GM21381 (cell line): ENCODE measurements at regions not wholly inside any gene's neighbourhood (a gene's known extent, or its start where the extent isn't known, plus 50 kb on each side); places are given as distances from the start of the nearest gene placed in this dataset.

ENCODE experiments used
- ATAC-seq: cut with Tn5 transposase; IDR thresholded peaks from one replicate; pipeline ENCODE4 v1.9.1; 2021; ENCODE audit warnings: mild to moderate bottlenecking, moderate library complexity; ENCODE audit not compliant: unreplicated experiment

GRCh38 chr20:59376109-59376841, 75.9 kb downstream of the EDN3 start:
- no peak for ATAC-seq

- no peak for ATAC-seq
Measured at GRCh38 chr20:59376998-59377397, 76.6 kb downstream of the EDN3 start.

- ATAC-seq, result no peak
Measured at GRCh38 chr20:59377842-59378241, 77.4 kb downstream of the EDN3 start.

- no peak for ATAC-seq
Measured at GRCh38 chr20:59378396-59378795, 78.0 kb downstream of the EDN3 start.

GRCh38 chr20:59378966-59379365, 78.6 kb downstream of the EDN3 start:
- ATAC-seq, result no peak

- ATAC-seq, result no peak
Measured at GRCh38 chr20:59381689-59382088, 81.3 kb downstream of the EDN3 start.

- ATAC-seq, result no peak
Measured at GRCh38 chr20:59382157-59382725, 81.8 kb downstream of the EDN3 start.

GRCh38 chr20:59382907-59383306, 82.5 kb downstream of the EDN3 start:
- ATAC-seq, result no peak

GRCh38 chr20:59385038-59385437, 84.6 kb downstream of the EDN3 start:
- ATAC-seq, result no peak

GRCh38 chr20:59385480-59385879, 85.1 kb downstream of the EDN3 start:
- ATAC-seq, result no peak

GRCh38 chr20:59386809-59387208, 86.4 kb downstream of the EDN3 start:
- no peak for ATAC-seq

- ATAC-seq, result no peak
Measured at GRCh38 chr20:59387891-59388290, 87.5 kb downstream of the EDN3 start.

GRCh38 chr20:59388402-59388801, 88.0 kb downstream of the EDN3 start:
- no peak for ATAC-seq

- ATAC-seq, result no peak
Measured at GRCh38 chr20:59390437-59390836, 90.0 kb downstream of the EDN3 start.

- no peak for ATAC-seq
Measured at GRCh38 chr20:59391975-59392374, 91.6 kb downstream of the EDN3 start.

GRCh38 chr20:59392736-59393135, 92.3 kb downstream of the EDN3 start:
- ATAC-seq, result no peak

- ATAC-seq, result no peak
Measured at GRCh38 chr20:59393142-59393541, 92.7 kb downstream of the EDN3 start.

- no peak for ATAC-seq
Measured at GRCh38 chr20:59395729-59396128, 95.3 kb downstream of the EDN3 start.

- ATAC-seq, result no peak
Measured at GRCh38 chr20:59398537-59399205, 98.3 kb downstream of the EDN3 start.

GRCh38 chr20:59399426-59400099, 99.2 kb downstream of the EDN3 start:
- no peak for ATAC-seq

- no peak for ATAC-seq
Measured at GRCh38 chr20:59400708-59401107, 100.3 kb downstream of the EDN3 start.

GRCh38 chr20:59402681-59403080, 102.3 kb downstream of the EDN3 start:
- no peak for ATAC-seq
